Nephron (organoid): ENCODE measurements at regions not wholly inside any gene's neighbourhood (a gene's known extent, or its start where the extent isn't known, plus 50 kb on each side); places are given as distances from the start of the nearest gene placed in this dataset.

ENCODE experiments used
- H3K27ac Mint-ChIP-seq, 3 experiments: 2 replicates each; pipeline ENCODE4 v1.8.0; 2020; ENCODE audit warnings: mixed read lengths in 3 of 3, mild to moderate bottlenecking in 2 of 3, moderate library complexity in 1 of 3
- H3K27me3 Mint-ChIP-seq: 2 replicates; pipeline ENCODE4 v1.8.0; 2021; ENCODE audit warnings: low read depth, mild to moderate bottlenecking, moderate library complexity, mixed read lengths
- H3K36me3 Mint-ChIP-seq: 2 replicates; pipeline ENCODE4 v1.8.0; 2020; ENCODE audit warnings: low read depth, mixed read lengths
- H3K4me1 Mint-ChIP-seq: 2 replicates; pipeline ENCODE4 v1.8.0; 2020; ENCODE audit warnings: mixed read lengths
- H3K4me3 Mint-ChIP-seq, 3 experiments: 2 replicates each; pipeline ENCODE4 v1.8.0; 2020; ENCODE audit warnings: mild to moderate bottlenecking in 3 of 3, mixed read lengths in 3 of 3, moderate library complexity in 2 of 3
- H3K9me3 Mint-ChIP-seq: 2 replicates; pipeline ENCODE4 v1.8.0; 2020; ENCODE audit warnings: mixed read lengths
- CTCF ChIP-seq, 3 experiments: fragments of 200-600 bp; sonication (generic); IDR thresholded peaks; one replicate each; pipeline ENCODE4 v1.5.0; 2021; ENCODE audit warnings: antibody characterized with exemption in 3 of 3; ENCODE audit not compliant: unreplicated experiment in 3 of 3

GRCh38 chr2:18891600-18892345 lies 302.4 kb upstream of the NT5C1B start:
- H3K27ac Mint-ChIP-seq: peak overlapping the region; percentile 26 to 79 (median 45)
- peaks cover 29% of the 10 kb centered on the region for H3K4me1 Mint-ChIP-seq
- H3K36me3 Mint-ChIP-seq: no peaks in the 10 kb centered on the region
- peaks cover 3% of the 10 kb centered on the region for H3K9me3 Mint-ChIP-seq
- H3K4me3 Mint-ChIP-seq: no peak overlapping the region
- no peak for TF ChIP-seq CTCF (IDR thresholded peaks at IDR 0.05; ENCODE audit: unreplicated experiment in 3 of 3)
- H3K27me3 Mint-ChIP-seq: peaks cover 1% of the 10 kb centered on the region

- no peak for TF ChIP-seq CTCF (IDR thresholded peaks at IDR 0.05; ENCODE audit: unreplicated experiment in 3 of 3)
- Mint-ChIP-seq H3K27me3 (no peaks in the 10 kb centered on the region), H3K9me3 (peaks cover 3% of the 10 kb centered on the region), H3K4me1 (peaks cover 16% of the 10 kb centered on the region), H3K4me3 (no peak overlapping the region), H3K27ac (peak overlapping the region in 2 of 3 experiments; percentile 37 to 48), H3K36me3 (no peaks in the 10 kb centered on the region)
Observed at GRCh38 chr2:18889565-18890332, 300.4 kb upstream of the NT5C1B start.

GRCh38 chr2:18885457-18885856 lies 296.1 kb upstream of the NT5C1B start:
- no peaks in the 10 kb centered on the region for H3K27me3 Mint-ChIP-seq
- no peak for TF ChIP-seq CTCF (IDR thresholded peaks at IDR 0.05; ENCODE audit: unreplicated experiment in 3 of 3)
- H3K9me3 Mint-ChIP-seq: peaks cover 3% of the 10 kb centered on the region
- no peak overlapping the region for H3K27ac Mint-ChIP-seq
- H3K4me3 Mint-ChIP-seq: no peak overlapping the region
- peaks cover 11% of the 10 kb centered on the region for H3K4me1 Mint-ChIP-seq
- H3K36me3 Mint-ChIP-seq: no peaks in the 10 kb centered on the region

- Mint-ChIP-seq H3K4me1 (peaks cover 5% of the 10 kb centered on the region), H3K27me3 (peaks cover 4% of the 10 kb centered on the region)
Observed at GRCh38 chr2:18883616-18884456, 294.5 kb upstream of the NT5C1B start.

GRCh38 chr2:18871430-18871829 lies 282.1 kb upstream of the NT5C1B start:
- H3K4me1 Mint-ChIP-seq: no peaks in the 10 kb centered on the region
- H3K36me3 Mint-ChIP-seq: no peaks in the 10 kb centered on the region
- no peak overlapping the region for H3K27ac Mint-ChIP-seq
- peaks cover 3% of the 10 kb centered on the region for H3K27me3 Mint-ChIP-seq
- TF ChIP-seq CTCF (IDR thresholded peaks at IDR 0.05; ENCODE audit: unreplicated experiment in 3 of 3): no peak
- H3K4me3 Mint-ChIP-seq: no peak overlapping the region
- H3K9me3 Mint-ChIP-seq: peaks cover 7% of the 10 kb centered on the region

More at GRCh38 chr2:18883616-18884456, 294.5 kb upstream of the NT5C1B start:
- Mint-ChIP-seq H3K4me3 (no peak overlapping the region), H3K27ac (no peak overlapping the region), H3K36me3 (no peaks in the 10 kb centered on the region), H3K9me3 (peaks cover 3% of the 10 kb centered on the region)
- TF ChIP-seq CTCF (IDR thresholded peaks at IDR 0.05; ENCODE audit: unreplicated experiment in 3 of 3): no peak
